ENCODE measurements at regions not wholly inside any gene's neighbourhood (a gene's known extent, or its start where the extent isn't known, plus 50 kb on each side); places are given as distances from the start of the nearest gene placed in this dataset.

- no peaks in the 10 kb centered on the region for H3K9me2 ChIP-seq (ENCODE audit: insufficient read depth, low read length)
- no peaks in the 10 kb centered on the region for H3K36me3 ChIP-seq (ENCODE audit: insufficient read depth, low read length)
- intact Hi-C loops (cut with micrococcal nuclease; ENCODE audit: unreplicated experiment), result no loop called here
- no peaks in the 10 kb centered on the region for H3K9me3 ChIP-seq (ENCODE audit: low read length)
- no TSS peak for BruUV-seq (replicated peaks)
- no peaks in the 10 kb centered on the region for H3K4me1 ChIP-seq (ENCODE audit: insufficient read depth, low read length, poor library complexity, severe bottlenecking)
- no peak overlapping the region for H2AFZ ChIP-seq (ENCODE audit: low read length)
- no peaks in the 10 kb centered on the region for H3K79me2 ChIP-seq (ENCODE audit: insufficient read depth, low read depth, low read length)
- POLR2A ChIA-PET, result no interaction called here
- no peak for DNase-seq (ENCODE audit: low spot score)
- no peak overlapping the region for H3K4me3 ChIP-seq (ENCODE audit: low read depth, low read length, poor library complexity, severe bottlenecking)
- CTCF ChIA-PET (ENCODE audit: unreplicated experiment), result no interaction called here
- H4K20me1 ChIP-seq (ENCODE audit: insufficient read depth, low read length), result no peaks in the 10 kb centered on the region
- TF ChIP-seq, protein P1, sequence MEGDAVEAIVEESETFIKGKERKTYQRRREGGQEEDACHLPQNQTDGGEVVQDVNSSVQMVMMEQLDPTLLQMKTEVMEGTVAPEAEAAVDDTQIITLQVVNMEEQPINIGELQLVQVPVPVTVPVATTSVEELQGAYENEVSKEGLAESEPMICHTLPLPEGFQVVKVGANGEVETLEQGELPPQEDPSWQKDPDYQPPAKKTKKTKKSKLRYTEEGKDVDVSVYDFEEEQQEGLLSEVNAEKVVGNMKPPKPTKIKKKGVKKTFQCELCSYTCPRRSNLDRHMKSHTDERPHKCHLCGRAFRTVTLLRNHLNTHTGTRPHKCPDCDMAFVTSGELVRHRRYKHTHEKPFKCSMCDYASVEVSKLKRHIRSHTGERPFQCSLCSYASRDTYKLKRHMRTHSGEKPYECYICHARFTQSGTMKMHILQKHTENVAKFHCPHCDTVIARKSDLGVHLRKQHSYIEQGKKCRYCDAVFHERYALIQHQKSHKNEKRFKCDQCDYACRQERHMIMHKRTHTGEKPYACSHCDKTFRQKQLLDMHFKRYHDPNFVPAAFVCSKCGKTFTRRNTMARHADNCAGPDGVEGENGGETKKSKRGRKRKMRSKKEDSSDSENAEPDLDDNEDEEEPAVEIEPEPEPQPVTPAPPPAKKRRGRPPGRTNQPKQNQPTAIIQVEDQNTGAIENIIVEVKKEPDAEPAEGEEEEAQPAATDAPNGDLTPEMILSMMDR (conservative IDR thresholded peaks at IDR 0.05; ENCODE audit: low read length), result no peak
- no peak for TF ChIP-seq EZH2phosphoT487 (IDR thresholded peaks at IDR 0.05; ENCODE audit: borderline replicate concordance, low read depth, low read length)
- H3K27ac ChIP-seq (ENCODE audit: low read depth, low read length, poor library complexity, severe bottlenecking), result no peak overlapping the region
- H3K4me2 ChIP-seq (ENCODE audit: low read length), result no peak overlapping the region
Measured at GRCh38 chr6:120108061-120108795, 758.7 kb upstream of the MAN1A1 start.

DNA sequence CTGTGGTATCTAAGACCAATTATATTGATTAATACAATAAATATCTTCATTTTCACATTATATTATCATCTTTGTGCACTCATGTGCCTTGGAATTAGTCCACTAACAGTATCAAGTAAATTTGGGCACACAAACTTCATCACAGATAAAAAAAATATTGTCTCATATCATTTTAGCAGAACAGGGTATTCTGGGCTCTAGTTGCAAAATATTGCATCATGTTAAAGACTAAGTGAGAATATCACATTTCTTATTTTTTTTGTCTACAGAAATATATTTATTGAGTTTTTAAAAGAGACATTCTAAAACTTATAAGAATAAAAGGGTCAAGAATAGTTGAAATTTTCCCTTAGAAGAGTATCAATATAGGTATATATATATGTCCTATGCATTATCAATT is 754.1 kb upstream of the MAN1A1 start:
- no peak for DNase-seq (ENCODE audit: low spot score)
- H3K27ac ChIP-seq (ENCODE audit: low read depth, low read length, poor library complexity, severe bottlenecking), result no peak overlapping the region
- no TSS peak for BruUV-seq (replicated peaks)
- H3K79me2 ChIP-seq (ENCODE audit: insufficient read depth, low read depth, low read length), result no peaks in the 10 kb centered on the region
- H3K4me2 ChIP-seq (ENCODE audit: low read length), result no peak overlapping the region
- no peak overlapping the region for H2AFZ ChIP-seq (ENCODE audit: low read length)
- H3K9me2 ChIP-seq (ENCODE audit: insufficient read depth, low read length), result no peaks in the 10 kb centered on the region
- H3K4me1 ChIP-seq (ENCODE audit: insufficient read depth, low read length, poor library complexity, severe bottlenecking), result no peaks in the 10 kb centered on the region
- H3K4me3 ChIP-seq (ENCODE audit: low read depth, low read length, poor library complexity, severe bottlenecking), result no peak overlapping the region
- H4K20me1 ChIP-seq (ENCODE audit: insufficient read depth, low read length), result no peaks in the 10 kb centered on the region
- TF ChIP-seq, protein P1 (conservative IDR thresholded peaks at IDR 0.05; ENCODE audit: low read length), result no peak
- TF ChIP-seq EZH2phosphoT487 (IDR thresholded peaks at IDR 0.05; ENCODE audit: borderline replicate concordance, low read depth, low read length), result no peak
- ChIA-PET CTCF (ENCODE audit: unreplicated experiment) (no interaction called here), POLR2A (no interaction called here)
- intact Hi-C loops (cut with micrococcal nuclease; ENCODE audit: unreplicated experiment), result no loop called here
- no peaks in the 10 kb centered on the region for H3K36me3 ChIP-seq (ENCODE audit: insufficient read depth, low read length)
- H3K9me3 ChIP-seq (ENCODE audit: low read length), result no peaks in the 10 kb centered on the region

DNA sequence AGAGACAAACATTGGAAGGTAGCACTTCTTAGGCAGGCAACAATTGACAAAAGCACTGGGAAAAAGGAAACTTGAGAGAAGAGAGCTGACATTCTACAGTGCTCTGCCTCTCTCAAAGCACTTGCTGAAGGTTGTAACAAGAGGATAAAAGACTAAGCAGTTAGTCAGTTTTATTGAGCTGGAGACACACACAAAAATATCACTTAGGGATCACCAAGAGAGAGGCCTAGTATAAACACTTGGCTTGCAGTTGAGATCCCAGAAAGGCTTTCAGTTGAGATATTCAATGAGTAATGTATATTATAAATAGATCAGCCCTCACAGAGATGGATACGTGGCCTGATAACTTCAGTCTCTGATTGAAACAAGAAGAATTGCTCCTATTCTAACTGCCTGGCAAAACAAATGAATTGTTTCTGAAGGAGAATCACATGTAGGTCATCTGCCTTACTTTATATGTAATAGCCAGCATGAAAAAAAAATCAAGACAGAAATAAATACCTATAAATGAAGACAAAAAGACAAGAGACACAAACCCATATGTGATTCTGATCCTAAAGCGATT is 747.2 kb upstream of the MAN1A1 start:
- intact Hi-C loops (cut with micrococcal nuclease; ENCODE audit: unreplicated experiment), result no loop called here
- Histone ChIP-seq H2AFZ (ENCODE audit: low read length) (no peak overlapping the region), H3K9me2 (ENCODE audit: insufficient read depth, low read length) (no peaks in the 10 kb centered on the region), H3K79me2 (ENCODE audit: insufficient read depth, low read depth, low read length) (no peaks in the 10 kb centered on the region), H4K20me1 (ENCODE audit: insufficient read depth, low read length) (no peaks in the 10 kb centered on the region), H3K9me3 (ENCODE audit: low read length) (no peaks in the 10 kb centered on the region), H3K4me3 (ENCODE audit: low read depth, low read length, poor library complexity, severe bottlenecking) (no peak overlapping the region), H3K36me3 (ENCODE audit: insufficient read depth, low read length) (no peaks in the 10 kb centered on the region), H3K4me2 (ENCODE audit: low read length) (no peak overlapping the region), H3K4me1 (ENCODE audit: insufficient read depth, low read length, poor library complexity, severe bottlenecking) (no peaks in the 10 kb centered on the region), H3K27ac (ENCODE audit: low read depth, low read length, poor library complexity, severe bottlenecking) (no peak overlapping the region)
- ChIA-PET POLR2A (interaction anchor here (0.9 to 1.2 kb wide), 2 partner anchors 45 to 61 kb away, joined by 3 read pairs; no protein-coding TSS in a partner anchor), CTCF (ENCODE audit: unreplicated experiment) (no interaction called here)
- BruUV-seq (replicated peaks), result no TSS peak
- DNase-seq (ENCODE audit: low spot score), result no peak
- TF ChIP-seq EZH2phosphoT487 (IDR thresholded peaks at IDR 0.05; ENCODE audit: borderline replicate concordance, low read depth, low read length), result no peak
- TF ChIP-seq, protein P1 (conservative IDR thresholded peaks at IDR 0.05; ENCODE audit: low read length), result no peak
